ENCODE measurements at regions not wholly inside any gene's neighbourhood (a gene's known extent, or its start where the extent isn't known, plus 50 kb on each side); places are given as distances from the start of the nearest gene placed in this dataset.

GRCh38 chr4:58048491-58048890 lies 938.3 kb upstream of the IGFBP7 start:
- Histone ChIP-seq H3K27ac (no peak overlapping the region), H3K27me3 (ENCODE audit: insufficient read depth in 3 of 3, low read length in 2 of 3) (no peaks in the 10 kb centered on the region), H3K36me3 (ENCODE audit: insufficient read depth in 1 of 2, low read depth in 1 of 2) (no peaks in the 10 kb centered on the region), H3K4me3 (no peak overlapping the region), H3K9me3 (no peaks in the 10 kb centered on the region), H3K4me1 (no peaks in the 10 kb centered on the region)
- 39 to 49% (median 49%) methylated on average over 2 of the region's 2 CpGs for WGBS, 3 donors
- no peak for DNase-seq
- intact Hi-C loops (cut with DNase I): no loop called here
- TF ChIP-seq CTCF (IDR thresholded peaks at IDR 0.05): no peak
- no peak for ATAC-seq

GRCh38 chr4:58042176-58042575 lies 932.0 kb upstream of the IGFBP7 start:
- no peak for TF ChIP-seq CTCF (IDR thresholded peaks at IDR 0.05)
- H3K4me1 ChIP-seq: no peaks in the 10 kb centered on the region
- WGBS, 3 donors: 90 to 100% (median 97%) methylated on average over 1 of the region's 1 CpG
- DNase-seq: no peak
- no peaks in the 10 kb centered on the region for H3K27me3 ChIP-seq (ENCODE audit: insufficient read depth in 3 of 3, low read length in 2 of 3)
- H3K36me3 ChIP-seq (ENCODE audit: insufficient read depth in 1 of 2, low read depth in 1 of 2): no peaks in the 10 kb centered on the region
- intact Hi-C loops (cut with DNase I): no loop called here
- no peaks in the 10 kb centered on the region for H3K9me3 ChIP-seq
- H3K27ac ChIP-seq: no peak overlapping the region
- no peak overlapping the region for H3K4me3 ChIP-seq
- ATAC-seq: no peak

- no peak for ATAC-seq
- intact Hi-C loops (cut with DNase I): no loop called here
- H3K9me3 ChIP-seq: no peaks in the 10 kb centered on the region
- WGBS, 3 donors: 73 to 79% (median 75%) methylated on average over 2 of the region's 2 CpGs
- no peaks in the 10 kb centered on the region for H3K4me1 ChIP-seq
- H3K27me3 ChIP-seq (ENCODE audit: insufficient read depth in 3 of 3, low read length in 2 of 3): no peaks in the 10 kb centered on the region
- no peak for DNase-seq
- H3K27ac ChIP-seq: no peak overlapping the region
- no peaks in the 10 kb centered on the region for H3K36me3 ChIP-seq (ENCODE audit: insufficient read depth in 1 of 2, low read depth in 1 of 2)
- no peak overlapping the region for H3K4me3 ChIP-seq
- no peak for TF ChIP-seq CTCF (IDR thresholded peaks at IDR 0.05)
These were observed 883.8 kb upstream of the IGFBP7 start for GRCh38 chr4:57993944-57994343.

- intact Hi-C loops (cut with DNase I): no loop called here
- 88 to 93% (median 88%) methylated on average over 6 of the region's 6 CpGs for WGBS, 3 donors
- no peaks in the 10 kb centered on the region for H3K27me3 ChIP-seq (ENCODE audit: insufficient read depth in 3 of 3, low read length in 2 of 3)
- H3K36me3 ChIP-seq (ENCODE audit: insufficient read depth in 1 of 2, low read depth in 1 of 2): no peaks in the 10 kb centered on the region
- H3K9me3 ChIP-seq: no peaks in the 10 kb centered on the region
- no peaks in the 10 kb centered on the region for H3K4me1 ChIP-seq
- no peak overlapping the region for H3K4me3 ChIP-seq
- no peak for TF ChIP-seq CTCF (IDR thresholded peaks at IDR 0.05)
- ATAC-seq: no peak
- no peak for DNase-seq
- no peak overlapping the region for H3K27ac ChIP-seq
These were observed 879.2 kb upstream of the IGFBP7 start for GRCh38 chr4:57989430-57989829.

GRCh38 chr4:57985161-57985560 lies 875.0 kb upstream of the IGFBP7 start:
- ATAC-seq (no peak), DNase-seq (no peak)
- no peak for TF ChIP-seq CTCF (IDR thresholded peaks at IDR 0.05)
- H3K36me3 ChIP-seq (ENCODE audit: insufficient read depth in 1 of 2, low read depth in 1 of 2): no peaks in the 10 kb centered on the region
- no peaks in the 10 kb centered on the region for H3K9me3 ChIP-seq
- intact Hi-C loops (cut with DNase I): no loop called here
- no peaks in the 10 kb centered on the region for H3K4me1 ChIP-seq
- peaks cover 0 to 3% (median 0%) of the 10 kb centered on the region in 3 donors for H3K27me3 ChIP-seq (ENCODE audit: insufficient read depth in 3 of 3, low read length in 2 of 3)
- H3K4me3 ChIP-seq: no peak overlapping the region
- H3K27ac ChIP-seq: no peak overlapping the region

Measured in psoas muscle (tissue), 7 donors.